ENCODE measurements at regions not wholly inside any gene's neighbourhood (a gene's known extent, or its start where the extent isn't known, plus 50 kb on each side); places are given as distances from the start of the nearest gene placed in this dataset.

DNA sequence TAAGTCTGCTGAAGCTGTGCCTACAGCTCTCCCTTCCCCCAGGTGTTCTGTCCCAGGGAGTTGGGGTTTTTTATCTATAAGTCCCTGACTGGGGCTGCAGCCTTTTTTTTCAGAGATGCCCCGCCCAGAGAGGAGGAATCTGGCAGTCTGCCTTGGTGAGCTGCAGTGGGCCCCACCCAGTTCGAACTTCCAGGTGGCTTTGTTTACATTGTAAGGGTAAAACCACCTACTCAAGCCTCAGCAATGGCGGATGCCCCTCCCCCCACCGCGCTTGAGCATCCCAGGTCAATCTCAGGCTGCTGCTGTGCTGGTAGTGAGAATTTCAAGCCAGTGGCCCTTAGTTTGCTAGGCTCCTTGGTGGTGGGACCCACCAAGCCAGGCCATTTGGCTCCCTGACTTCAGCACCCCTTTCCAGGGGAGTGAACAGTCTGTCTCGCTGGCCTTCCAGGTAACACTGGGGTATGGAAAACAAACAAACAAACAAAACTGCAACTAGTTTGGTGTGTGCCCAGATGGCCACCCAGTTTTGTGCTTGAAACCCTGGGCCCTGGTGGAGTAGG lies 189.4 kb downstream of the MFSD1 start:
- no peak overlapping the region for H3K4me3 ChIP-seq (ENCODE audit: low read depth, low read length)
- TF ChIP-seq, protein P1, sequence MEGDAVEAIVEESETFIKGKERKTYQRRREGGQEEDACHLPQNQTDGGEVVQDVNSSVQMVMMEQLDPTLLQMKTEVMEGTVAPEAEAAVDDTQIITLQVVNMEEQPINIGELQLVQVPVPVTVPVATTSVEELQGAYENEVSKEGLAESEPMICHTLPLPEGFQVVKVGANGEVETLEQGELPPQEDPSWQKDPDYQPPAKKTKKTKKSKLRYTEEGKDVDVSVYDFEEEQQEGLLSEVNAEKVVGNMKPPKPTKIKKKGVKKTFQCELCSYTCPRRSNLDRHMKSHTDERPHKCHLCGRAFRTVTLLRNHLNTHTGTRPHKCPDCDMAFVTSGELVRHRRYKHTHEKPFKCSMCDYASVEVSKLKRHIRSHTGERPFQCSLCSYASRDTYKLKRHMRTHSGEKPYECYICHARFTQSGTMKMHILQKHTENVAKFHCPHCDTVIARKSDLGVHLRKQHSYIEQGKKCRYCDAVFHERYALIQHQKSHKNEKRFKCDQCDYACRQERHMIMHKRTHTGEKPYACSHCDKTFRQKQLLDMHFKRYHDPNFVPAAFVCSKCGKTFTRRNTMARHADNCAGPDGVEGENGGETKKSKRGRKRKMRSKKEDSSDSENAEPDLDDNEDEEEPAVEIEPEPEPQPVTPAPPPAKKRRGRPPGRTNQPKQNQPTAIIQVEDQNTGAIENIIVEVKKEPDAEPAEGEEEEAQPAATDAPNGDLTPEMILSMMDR (IDR thresholded peaks at IDR 0.05; ENCODE audit: low read depth, low read length): no peak

DNA sequence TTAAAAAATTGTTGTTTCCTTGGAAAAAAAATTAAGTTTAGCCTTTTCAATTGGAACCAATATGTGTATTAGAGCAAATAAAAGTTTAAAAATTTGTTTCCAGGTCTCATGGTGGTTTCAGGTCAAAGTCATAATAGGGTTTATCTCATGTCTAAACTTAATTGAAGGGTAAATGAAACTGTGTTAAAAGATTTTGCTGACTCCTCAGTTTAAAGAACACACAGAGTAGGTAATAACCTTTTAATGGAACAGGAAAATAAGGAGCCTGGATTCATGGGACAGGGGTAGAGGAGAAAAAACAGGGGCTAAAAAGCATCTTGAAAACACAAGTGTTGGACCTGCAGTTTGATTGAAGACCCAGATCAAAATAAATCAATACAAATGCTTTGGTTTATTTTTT lies 190.6 kb downstream of the MFSD1 start:
- TF ChIP-seq, protein P1 (IDR thresholded peaks at IDR 0.05; ENCODE audit: low read depth, low read length): no peak
- H3K4me3 ChIP-seq (ENCODE audit: low read depth, low read length): no peak overlapping the region

DNA sequence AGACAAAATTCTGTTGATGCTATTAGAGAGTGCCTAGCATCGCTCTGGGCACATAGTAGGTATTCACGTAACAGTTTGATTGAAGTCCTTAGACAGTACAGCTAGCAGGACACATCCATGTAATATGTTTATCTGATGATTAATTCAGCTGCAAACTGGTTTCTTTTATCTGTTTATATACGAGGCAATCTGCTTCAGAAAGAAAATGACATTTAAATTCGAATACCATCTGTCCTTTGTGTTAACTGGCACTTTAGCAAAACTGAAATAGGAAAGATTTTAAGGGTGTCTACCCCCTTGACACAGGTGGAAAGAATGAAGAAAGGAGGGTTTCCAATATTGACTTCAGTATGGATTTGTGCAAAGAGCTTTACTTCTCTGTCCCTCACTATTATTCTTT lies 192.5 kb downstream of the MFSD1 start:
- TF ChIP-seq, protein P1 (IDR thresholded peaks at IDR 0.05; ENCODE audit: low read depth, low read length): no peak
- no peak overlapping the region for H3K4me3 ChIP-seq (ENCODE audit: low read depth, low read length)

DNA sequence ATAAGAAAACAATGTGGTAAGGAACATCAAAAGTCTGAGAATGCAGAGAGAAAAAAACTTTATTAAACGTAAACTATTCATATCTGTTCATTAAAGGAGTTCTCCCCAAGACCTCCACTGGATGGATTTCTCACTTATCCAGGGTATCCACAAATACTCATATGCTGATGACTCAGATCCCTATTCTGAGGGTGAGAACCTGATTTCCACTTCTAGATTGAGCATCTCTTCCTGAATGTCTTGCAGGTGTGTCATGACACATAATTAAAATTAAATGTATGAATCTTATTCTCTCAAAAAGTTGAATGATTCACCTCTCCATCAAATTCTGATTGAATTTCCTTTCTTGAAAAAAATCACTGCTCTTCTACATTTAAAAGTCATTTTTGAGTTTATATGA lies 199.9 kb downstream of the MFSD1 start:
- no peak overlapping the region for H3K4me3 ChIP-seq (ENCODE audit: low read depth, low read length)
- TF ChIP-seq, protein P1 (IDR thresholded peaks at IDR 0.05; ENCODE audit: low read depth, low read length): no peak

DNA sequence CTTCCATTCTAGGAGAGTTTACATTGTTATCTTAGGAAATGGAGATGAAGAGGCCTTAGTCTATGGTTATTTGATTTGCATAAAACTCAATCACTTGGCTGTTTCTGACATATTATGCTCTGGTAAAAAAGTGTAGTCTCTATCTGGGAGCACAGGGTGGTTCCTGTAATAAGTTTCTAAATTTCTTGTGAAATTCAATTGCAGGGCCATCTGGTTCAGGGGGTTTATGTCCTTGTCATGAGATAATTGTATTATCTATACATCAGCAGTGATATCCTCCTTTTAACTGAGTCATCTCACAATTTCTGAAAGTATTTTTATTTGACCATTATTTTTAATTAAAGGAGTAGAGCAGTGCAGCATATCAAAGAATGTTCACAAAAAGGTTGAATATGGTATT lies 203.3 kb downstream of the MFSD1 start:
- H3K4me3 ChIP-seq (ENCODE audit: low read depth, low read length): no peak overlapping the region
- TF ChIP-seq, protein P1 (IDR thresholded peaks at IDR 0.05; ENCODE audit: low read depth, low read length): no peak

DNA sequence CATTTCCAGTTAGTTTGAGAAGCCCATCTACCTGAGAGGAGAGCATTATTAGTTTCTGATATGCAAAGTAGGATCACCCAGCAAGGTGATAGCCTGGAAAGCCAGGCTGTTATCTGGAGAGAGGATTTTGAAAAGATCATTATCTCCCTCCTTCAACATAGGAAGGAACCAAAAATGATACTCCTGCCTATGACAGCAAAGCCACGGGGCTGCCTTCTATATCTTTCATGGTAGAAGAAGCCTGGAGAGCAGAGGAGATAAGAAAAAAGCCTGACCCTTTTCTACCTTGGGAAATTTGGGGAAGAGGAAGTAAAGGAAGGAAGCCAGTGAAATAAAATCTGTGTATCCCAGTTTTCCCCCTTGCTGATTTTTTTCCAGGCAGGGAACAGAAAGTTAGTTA lies 205.5 kb downstream of the MFSD1 start:
- TF ChIP-seq, protein P1 (IDR thresholded peaks at IDR 0.05; ENCODE audit: low read depth, low read length): no peak
- no peak overlapping the region for H3K4me3 ChIP-seq (ENCODE audit: low read depth, low read length)

DNA sequence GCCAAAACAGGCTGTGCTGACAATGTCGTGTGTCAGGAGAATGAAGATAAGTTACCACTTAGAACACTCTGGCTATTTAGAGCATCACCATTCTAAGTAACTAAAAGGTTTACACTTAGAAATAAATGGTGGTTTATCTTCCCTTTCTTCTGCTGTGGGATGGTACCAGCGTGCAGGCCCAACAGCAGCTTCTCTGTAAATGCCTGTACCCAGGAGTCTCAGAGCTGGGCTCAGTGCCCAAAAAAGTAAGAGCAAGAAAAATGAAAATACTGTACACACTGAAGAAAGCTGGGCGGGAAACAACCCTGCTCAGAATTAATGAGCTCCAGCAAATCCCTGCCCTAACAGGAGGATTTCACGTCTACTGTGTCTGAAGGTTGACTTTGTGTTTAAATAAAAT lies 206.5 kb downstream of the MFSD1 start:
- no peak overlapping the region for H3K4me3 ChIP-seq (ENCODE audit: low read depth, low read length)
- TF ChIP-seq, protein P1 (IDR thresholded peaks at IDR 0.05; ENCODE audit: low read depth, low read length): no peak

All from WI38 (cell line).